ENCODE measurements at regions not wholly inside any gene's neighbourhood (a gene's known extent, or its start where the extent isn't known, plus 50 kb on each side); places are given as distances from the start of the nearest gene placed in this dataset.

DNA sequence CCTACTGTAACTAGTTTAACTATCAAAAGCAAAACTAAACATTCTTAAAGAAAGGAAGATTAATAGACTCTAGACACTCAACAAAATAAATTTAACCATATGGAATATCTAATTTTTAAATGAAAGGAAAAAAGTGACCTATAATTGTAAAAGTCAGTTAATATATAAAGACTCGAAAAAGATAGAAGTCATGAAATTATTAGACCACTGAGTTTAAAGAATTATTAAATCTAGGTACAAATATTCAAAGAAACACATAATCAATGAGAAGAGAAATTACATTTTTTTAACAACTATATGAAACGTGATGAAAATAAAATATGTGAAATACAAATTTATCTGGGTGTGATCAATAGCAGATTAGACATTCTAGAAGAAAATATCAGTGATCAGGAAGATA lies 706.8 kb upstream of the PCDH20 start:
- TF ChIP-seq POLR2A (IDR thresholded peaks at IDR 0.05; ENCODE audit: insufficient read depth in 1 of 2, low read depth in 2 of 2, low read length in 2 of 2) (no peak), ZBTB1 (CRISPR knock-in tag; IDR thresholded peaks at IDR 0.05; ENCODE audit: borderline replicate concordance) (no peak), RELA (CRISPR knock-in tag; IDR thresholded peaks at IDR 0.05) (no peak), ZFP41 (CRISPR knock-in tag; IDR thresholded peaks at IDR 0.05; ENCODE audit: borderline replicate concordance) (no peak), ATF4 (CRISPR knock-in tag; IDR thresholded peaks at IDR 0.05) (no peak), ZNF615 (CRISPR knock-in tag; IDR thresholded peaks at IDR 0.05; ENCODE audit: borderline replicate concordance) (no peak), GABPA (IDR thresholded peaks at IDR 0.05; ENCODE audit: low read depth, low read length) (no peak), GABPA (CRISPR knock-in tag; IDR thresholded peaks at IDR 0.05; ENCODE audit: low read depth) (no peak), CTCF (CRISPR knock-in tag; IDR thresholded peaks at IDR 0.05) (no peak), POLR2AphosphoS5 (IDR thresholded peaks at IDR 0.05; ENCODE audit: low read depth, low read length) (no peak)
- TF ChIP-seq, protein P1, sequence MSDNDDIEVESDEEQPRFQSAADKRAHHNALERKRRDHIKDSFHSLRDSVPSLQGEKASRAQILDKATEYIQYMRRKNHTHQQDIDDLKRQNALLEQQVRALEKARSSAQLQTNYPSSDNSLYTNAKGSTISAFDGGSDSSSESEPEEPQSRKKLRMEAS (IDR thresholded peaks at IDR 0.05): no peak
- TF ChIP-seq, protein P2, sequence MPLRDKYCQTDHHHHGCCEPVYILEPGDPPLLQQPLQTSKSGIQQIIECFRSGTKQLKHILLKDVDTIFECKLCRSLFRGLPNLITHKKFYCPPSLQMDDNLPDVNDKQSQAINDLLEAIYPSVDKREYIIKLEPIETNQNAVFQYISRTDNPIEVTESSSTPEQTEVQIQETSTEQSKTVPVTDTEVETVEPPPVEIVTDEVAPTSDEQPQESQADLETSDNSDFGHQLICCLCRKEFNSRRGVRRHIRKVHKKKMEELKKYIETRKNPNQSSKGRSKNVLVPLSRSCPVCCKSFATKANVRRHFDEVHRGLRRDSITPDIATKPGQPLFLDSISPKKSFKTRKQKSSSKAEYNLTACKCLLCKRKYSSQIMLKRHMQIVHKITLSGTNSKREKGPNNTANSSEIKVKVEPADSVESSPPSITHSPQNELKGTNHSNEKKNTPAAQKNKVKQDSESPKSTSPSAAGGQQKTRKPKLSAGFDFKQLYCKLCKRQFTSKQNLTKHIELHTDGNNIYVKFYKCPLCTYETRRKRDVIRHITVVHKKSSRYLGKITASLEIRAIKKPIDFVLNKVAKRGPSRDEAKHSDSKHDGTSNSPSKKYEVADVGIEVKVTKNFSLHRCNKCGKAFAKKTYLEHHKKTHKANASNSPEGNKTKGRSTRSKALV (CRISPR knock-in tag; IDR thresholded peaks at IDR 0.05): no peak
